OCI-LY3 (cell line): ENCODE measurements at regions not wholly inside any gene's neighbourhood (a gene's known extent, or its start where the extent isn't known, plus 50 kb on each side); places are given as distances from the start of the nearest gene placed in this dataset.

Source experiments
- EZH2phosphoT487 ChIP-seq: fragments of 200-600 bp; shearing (Covaris generic); IDR thresholded peaks from 2 replicates; pipeline ENCODE4 v1.6.1; 2018; ENCODE audit warnings: antibody characterized with exemption, mixed run types, low read depth
- TF ChIP-seq, protein P1 (sequence below): fragments of 200-600, 300-600 bp; sonication (generic); IDR thresholded peaks from 2 replicates; pipeline ENCODE4 v1.5.1; 2014; ENCODE audit warnings: antibody characterized with exemption, low read length, low read depth

DNA sequence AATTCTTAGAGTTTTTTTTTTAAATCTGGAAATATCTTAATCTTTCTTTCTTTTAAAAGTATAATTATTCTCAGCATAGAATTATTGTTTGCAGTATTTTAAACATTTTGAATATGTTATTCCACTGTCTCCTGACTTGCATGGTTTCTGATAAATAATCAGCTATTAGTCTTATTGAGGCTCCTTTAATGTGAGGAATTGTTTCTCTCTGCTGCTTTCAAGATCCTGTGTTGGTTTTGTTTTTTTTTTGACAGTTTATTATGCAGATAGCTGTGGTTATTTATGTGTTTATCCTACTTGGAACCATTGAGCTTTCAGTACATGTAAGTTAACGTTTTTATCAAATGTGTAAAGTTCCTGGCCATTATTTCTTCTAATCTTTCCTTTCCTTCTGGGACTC lies 477.9 kb upstream of the HTR2A start:
- TF ChIP-seq, protein P1, sequence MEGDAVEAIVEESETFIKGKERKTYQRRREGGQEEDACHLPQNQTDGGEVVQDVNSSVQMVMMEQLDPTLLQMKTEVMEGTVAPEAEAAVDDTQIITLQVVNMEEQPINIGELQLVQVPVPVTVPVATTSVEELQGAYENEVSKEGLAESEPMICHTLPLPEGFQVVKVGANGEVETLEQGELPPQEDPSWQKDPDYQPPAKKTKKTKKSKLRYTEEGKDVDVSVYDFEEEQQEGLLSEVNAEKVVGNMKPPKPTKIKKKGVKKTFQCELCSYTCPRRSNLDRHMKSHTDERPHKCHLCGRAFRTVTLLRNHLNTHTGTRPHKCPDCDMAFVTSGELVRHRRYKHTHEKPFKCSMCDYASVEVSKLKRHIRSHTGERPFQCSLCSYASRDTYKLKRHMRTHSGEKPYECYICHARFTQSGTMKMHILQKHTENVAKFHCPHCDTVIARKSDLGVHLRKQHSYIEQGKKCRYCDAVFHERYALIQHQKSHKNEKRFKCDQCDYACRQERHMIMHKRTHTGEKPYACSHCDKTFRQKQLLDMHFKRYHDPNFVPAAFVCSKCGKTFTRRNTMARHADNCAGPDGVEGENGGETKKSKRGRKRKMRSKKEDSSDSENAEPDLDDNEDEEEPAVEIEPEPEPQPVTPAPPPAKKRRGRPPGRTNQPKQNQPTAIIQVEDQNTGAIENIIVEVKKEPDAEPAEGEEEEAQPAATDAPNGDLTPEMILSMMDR, result no peak
- TF ChIP-seq EZH2phosphoT487, result no peak
